Activated T-helper 2 cell treated with anti-CD3 and anti-CD28 coated beads, Interferon-gamma antibody, Interleukin-2, Interleukin-4, amounts not matched to agents 10 μg/mL and 5 μg/mL and 100 μg/mL, durations not matched to agents 14 hours and 24 hours and 36 hours (primary cell): ENCODE measurements at regions not wholly inside any gene's neighbourhood (a gene's known extent, or its start where the extent isn't known, plus 50 kb on each side); places are given as distances from the start of the nearest gene placed in this dataset.
"Not testable (repeated sequence)": the region's sequence is repeated elsewhere in the genome, so short reads cannot be mapped to it uniquely, and the experiment has no call there.

Experiments
- DNase-seq: peaks from one replicate; pipeline ENCODE4 v3.0.0; 2021; ENCODE audit warnings: low spot score
- H3K27ac Mint-ChIP-seq: one replicate; pipeline ENCODE4 v1.8.0; 2021; ENCODE audit warnings: mixed read lengths
- H3K27me3 Mint-ChIP-seq: one replicate; pipeline ENCODE4 v1.8.0; 2021; ENCODE audit warnings: low read depth, mixed read lengths
- H3K36me3 Mint-ChIP-seq: one replicate; pipeline ENCODE4 v1.8.0; 2021; ENCODE audit warnings: low read depth, mixed read lengths
- H3K4me1 Mint-ChIP-seq: one replicate; pipeline ENCODE4 v1.8.0; 2021; ENCODE audit warnings: low read depth, mixed read lengths
- H3K4me3 Mint-ChIP-seq: one replicate; pipeline ENCODE4 v1.8.0; 2021; ENCODE audit warnings: low read depth, mild to moderate bottlenecking, moderate library complexity, mixed read lengths
- H3K9me3 Mint-ChIP-seq: one replicate; pipeline ENCODE4 v1.8.0; 2021; ENCODE audit warnings: mixed read lengths
- intact Hi-C: fragments of 100-400 bp; cut with micrococcal nuclease; formaldehyde crosslinking; loops from one replicate; pipeline ENCODE4 v1.15.1; 2023

DNA sequence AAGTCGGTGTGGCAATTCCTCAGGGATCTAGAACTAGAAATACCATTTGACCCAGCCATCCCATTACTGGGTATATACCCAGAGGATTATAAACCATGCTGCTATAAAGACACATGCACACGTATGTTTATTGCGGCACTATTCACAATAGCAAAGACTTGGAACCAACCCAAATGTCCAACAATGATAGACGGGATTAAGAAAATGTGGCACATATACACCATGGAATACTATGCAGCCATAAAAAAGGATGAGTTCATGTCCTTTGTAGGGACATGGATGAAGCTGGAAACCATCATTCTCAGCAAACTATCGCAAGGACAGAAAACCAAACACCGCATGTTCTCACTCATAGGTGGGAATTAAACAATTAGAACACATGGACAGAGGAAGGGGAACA is 80.6 kb upstream of the ST3GAL5 start:
- H3K9me3 Mint-ChIP-seq: peaks cover 27% of the 10 kb centered on the region
- peaks cover 28% of the 10 kb centered on the region for H3K27me3 Mint-ChIP-seq
- H3K27ac Mint-ChIP-seq, H3K4me1 Mint-ChIP-seq, intact Hi-C loops, H3K4me3 Mint-ChIP-seq, DNase-seq, H3K36me3 Mint-ChIP-seq: not testable (repeated sequence)

GRCh38 chr2:85965770-85966169 is 77.0 kb upstream of the ST3GAL5 start:
- DNase-seq, H3K4me3 Mint-ChIP-seq, intact Hi-C loops, H3K27ac Mint-ChIP-seq, H3K36me3 Mint-ChIP-seq: not testable (repeated sequence)
- peaks cover 11% of the 10 kb centered on the region for H3K4me1 Mint-ChIP-seq
- H3K27me3 Mint-ChIP-seq: peaks cover 11% of the 10 kb centered on the region
- peaks cover 28% of the 10 kb centered on the region for H3K9me3 Mint-ChIP-seq

GRCh38 chr2:85963747-85964418 is 75.1 kb upstream of the ST3GAL5 start:
- intact Hi-C loops, H3K27me3 Mint-ChIP-seq, H3K27ac Mint-ChIP-seq, H3K36me3 Mint-ChIP-seq, DNase-seq, H3K4me3 Mint-ChIP-seq: not testable (repeated sequence)
- H3K4me1 Mint-ChIP-seq: peaks cover 11% of the 10 kb centered on the region
- peaks cover 29% of the 10 kb centered on the region for H3K9me3 Mint-ChIP-seq

- H3K36me3 Mint-ChIP-seq: peaks cover 8% of the 10 kb centered on the region
- peaks cover 29% of the 10 kb centered on the region for H3K9me3 Mint-ChIP-seq
- H3K4me1 Mint-ChIP-seq: peaks cover 11% of the 10 kb centered on the region
- no peak overlapping the region for H3K4me3 Mint-ChIP-seq
- H3K27ac Mint-ChIP-seq: no peak overlapping the region
- no peak for DNase-seq
- intact Hi-C loops: no loop called here
- H3K27me3 Mint-ChIP-seq: peaks cover 9% of the 10 kb centered on the region
These were observed 74.3 kb upstream of the ST3GAL5 start for GRCh38 chr2:85963068-85963467.

- intact Hi-C loops: no loop called here
- Mint-ChIP-seq H3K4me1 (peaks cover 14% of the 10 kb centered on the region), H3K4me3 (no peak overlapping the region)
These were observed 73.0 kb upstream of the ST3GAL5 start for GRCh38 chr2:85961754-85962153.

DNA sequence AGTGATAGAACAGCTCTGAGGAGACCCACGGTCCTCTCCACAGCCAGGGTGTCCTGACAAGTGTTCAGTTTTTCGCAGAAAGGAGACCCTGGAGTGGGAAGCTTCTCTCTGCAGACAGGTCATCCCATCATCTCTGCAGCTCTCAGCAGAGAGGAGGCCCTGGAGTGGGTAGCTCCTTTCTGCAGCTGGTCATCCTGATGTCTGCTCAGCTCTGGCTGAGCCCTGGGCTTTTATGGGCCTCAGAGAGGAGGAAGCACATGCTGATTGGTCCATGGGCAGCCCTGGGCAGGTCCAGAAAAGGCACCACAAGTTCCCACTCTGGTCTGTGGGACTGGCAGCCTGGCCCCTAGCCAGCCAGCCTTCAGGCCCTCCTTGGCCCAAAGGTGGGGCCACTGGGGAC is 72.3 kb upstream of the ST3GAL5 start:
- intact Hi-C loops: no loop called here
- peaks cover 8% of the 10 kb centered on the region for H3K36me3 Mint-ChIP-seq
- no peak overlapping the region for H3K27ac Mint-ChIP-seq
- DNase-seq: no peak
- peaks cover 25% of the 10 kb centered on the region for H3K9me3 Mint-ChIP-seq
- peaks cover 18% of the 10 kb centered on the region for H3K4me1 Mint-ChIP-seq
- no peak overlapping the region for H3K4me3 Mint-ChIP-seq
- H3K27me3 Mint-ChIP-seq: peaks cover 6% of the 10 kb centered on the region

More at GRCh38 chr2:85961754-85962153, 73.0 kb upstream of the ST3GAL5 start:
- Mint-ChIP-seq H3K9me3 (peaks cover 26% of the 10 kb centered on the region), H3K36me3 (peaks cover 8% of the 10 kb centered on the region), H3K27me3 (peaks cover 7% of the 10 kb centered on the region), H3K27ac (no peak overlapping the region)
- DNase-seq: no peak

DNA sequence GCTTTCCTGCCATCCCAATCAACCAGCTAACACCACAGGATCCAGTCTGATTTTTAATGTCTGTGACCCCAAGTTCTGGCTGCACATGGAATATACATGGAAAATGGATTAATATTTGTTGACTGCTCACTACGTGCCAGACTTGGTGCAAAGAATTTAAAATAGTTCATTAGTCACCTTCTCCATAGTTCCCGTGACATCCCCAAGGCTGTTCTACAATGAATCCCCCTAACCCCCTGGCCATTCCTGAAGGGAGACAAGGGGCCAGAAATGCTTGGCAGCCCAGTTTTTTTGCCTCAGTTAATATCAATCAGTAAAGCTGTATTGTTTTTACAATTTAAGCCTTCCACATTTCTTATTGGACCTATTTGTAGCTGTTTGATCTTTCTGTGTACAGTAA is 71.0 kb upstream of the ST3GAL5 start:
- DNase-seq: no peak
- Mint-ChIP-seq H3K36me3 (peaks cover 8% of the 10 kb centered on the region), H3K4me1 (peaks cover 18% of the 10 kb centered on the region), H3K27ac (no peak overlapping the region), H3K9me3 (peaks cover 20% of the 10 kb centered on the region), H3K4me3 (no peak overlapping the region), H3K27me3 (peaks cover 1% of the 10 kb centered on the region)
- intact Hi-C loops: no loop called here

DNA sequence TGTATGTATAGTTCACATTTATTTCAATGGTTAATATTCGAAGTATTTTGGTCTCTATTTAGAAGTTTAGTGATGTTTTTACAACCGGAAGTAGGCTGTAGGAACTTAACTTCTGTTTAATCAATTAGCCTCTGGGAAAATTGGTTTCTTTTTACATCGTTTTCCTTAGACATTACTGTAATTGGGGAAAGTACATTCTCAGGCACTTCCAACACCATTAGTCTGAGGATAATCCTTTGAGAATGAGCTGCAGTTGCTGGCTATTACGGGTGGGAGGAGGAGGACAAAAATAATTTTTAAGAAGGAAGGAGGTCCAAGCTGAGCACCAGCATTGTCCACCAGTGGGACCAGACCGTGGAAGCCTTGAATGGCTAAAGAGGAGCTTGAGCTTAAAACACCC is 70.4 kb upstream of the ST3GAL5 start:
- H3K27ac Mint-ChIP-seq: no peak overlapping the region
- H3K27me3 Mint-ChIP-seq: peaks cover 1% of the 10 kb centered on the region
- peaks cover 18% of the 10 kb centered on the region for H3K4me1 Mint-ChIP-seq
- no peak for DNase-seq
- H3K36me3 Mint-ChIP-seq: peaks cover 8% of the 10 kb centered on the region
- H3K4me3 Mint-ChIP-seq: no peak overlapping the region
- intact Hi-C loops: no loop called here
- peaks cover 18% of the 10 kb centered on the region for H3K9me3 Mint-ChIP-seq

GRCh38 chr2:85958731-85959130 is 69.9 kb upstream of the ST3GAL5 start:
- Mint-ChIP-seq H3K9me3 (peaks cover 18% of the 10 kb centered on the region), H3K27me3 (peaks cover 1% of the 10 kb centered on the region), H3K27ac (no peak overlapping the region), H3K4me3 (no peak overlapping the region), H3K36me3 (peaks cover 8% of the 10 kb centered on the region), H3K4me1 (peaks cover 16% of the 10 kb centered on the region)
- intact Hi-C loops: no loop called here
- no peak for DNase-seq

GRCh38 chr2:85957256-85957655 is 68.5 kb upstream of the ST3GAL5 start:
- H3K27ac Mint-ChIP-seq: no peak overlapping the region
- H3K4me1 Mint-ChIP-seq: peaks cover 12% of the 10 kb centered on the region
- H3K27me3 Mint-ChIP-seq: peaks cover 1% of the 10 kb centered on the region
- DNase-seq: no peak
- intact Hi-C loops: no loop called here
- H3K9me3 Mint-ChIP-seq: peaks cover 8% of the 10 kb centered on the region
- peaks cover 2% of the 10 kb centered on the region for H3K36me3 Mint-ChIP-seq
- no peak overlapping the region for H3K4me3 Mint-ChIP-seq

DNA sequence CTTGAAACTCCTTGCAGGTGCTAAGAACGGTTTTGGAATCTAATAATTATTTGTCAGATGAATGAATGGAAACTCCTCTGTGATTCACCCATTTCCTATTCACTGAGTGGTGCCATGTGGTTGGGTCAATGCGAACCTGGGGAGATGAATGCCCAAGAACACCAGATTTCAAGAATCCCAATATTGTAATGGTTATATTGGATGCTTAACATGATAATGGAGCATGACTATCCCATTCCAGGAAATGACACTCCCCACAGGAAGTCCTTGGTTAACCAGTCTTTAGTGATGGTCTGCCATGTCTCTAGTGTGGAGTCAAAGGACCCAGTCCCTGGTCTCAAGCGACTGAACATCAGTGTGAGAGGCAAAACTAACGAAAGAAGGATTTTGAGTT is 67.9 kb upstream of the ST3GAL5 start:
- H3K27ac Mint-ChIP-seq: no peak overlapping the region
- no peak for DNase-seq
- peaks cover 12% of the 10 kb centered on the region for H3K4me1 Mint-ChIP-seq
- peaks cover 5% of the 10 kb centered on the region for H3K27me3 Mint-ChIP-seq
- intact Hi-C loops: no loop called here
- no peak overlapping the region for H3K4me3 Mint-ChIP-seq
- peaks cover 5% of the 10 kb centered on the region for H3K9me3 Mint-ChIP-seq
- H3K36me3 Mint-ChIP-seq: no peaks in the 10 kb centered on the region

DNA sequence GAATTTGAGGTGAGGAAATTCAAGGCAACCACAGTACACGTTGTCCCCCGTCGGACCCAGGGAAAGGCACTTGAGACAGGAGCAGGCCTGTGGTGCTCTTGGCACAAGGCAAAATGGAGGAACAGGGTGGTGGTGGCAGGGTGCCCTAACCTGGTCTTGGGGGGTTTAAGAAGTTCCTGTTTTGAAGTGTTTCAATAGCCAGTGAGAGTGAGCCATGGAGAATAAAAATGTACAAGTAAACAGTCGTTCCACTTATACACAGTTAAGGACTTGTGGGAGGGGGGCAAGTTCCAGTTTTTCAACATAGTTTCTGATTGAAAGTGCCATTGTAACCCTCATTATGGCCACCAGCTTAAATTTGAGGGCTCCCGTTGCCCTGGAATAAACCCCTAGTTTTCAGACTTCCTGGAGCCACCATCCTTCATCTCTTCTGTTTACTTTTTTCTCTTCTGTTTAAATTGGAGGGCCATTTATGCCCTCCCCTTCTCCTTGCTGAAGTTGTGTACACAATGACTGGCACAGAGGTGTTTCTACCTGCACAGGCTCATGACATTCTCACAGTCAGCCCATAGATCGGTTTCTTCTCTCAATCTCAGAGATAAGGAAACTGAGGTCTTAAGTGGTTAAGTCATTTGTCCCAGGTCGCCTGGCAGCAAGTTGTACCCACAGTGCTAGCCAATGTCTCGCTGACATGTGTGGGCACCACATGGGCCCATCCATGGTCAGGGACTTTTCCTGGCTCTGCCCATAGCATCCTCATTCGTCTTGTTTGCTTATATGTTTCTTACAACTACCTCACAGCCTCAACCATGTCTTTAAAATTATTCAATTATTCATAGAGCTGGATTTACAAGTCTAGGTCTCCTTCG is 66.0 kb upstream of the ST3GAL5 start:
- H3K27ac Mint-ChIP-seq: no peak overlapping the region
- intact Hi-C loops: no loop called here
- DNase-seq: no peak
- peaks cover 12% of the 10 kb centered on the region for H3K4me1 Mint-ChIP-seq
- H3K27me3 Mint-ChIP-seq: peaks cover 7% of the 10 kb centered on the region
- peaks cover 3% of the 10 kb centered on the region for H3K9me3 Mint-ChIP-seq
- no peak overlapping the region for H3K4me3 Mint-ChIP-seq
- H3K36me3 Mint-ChIP-seq: no peaks in the 10 kb centered on the region

DNA sequence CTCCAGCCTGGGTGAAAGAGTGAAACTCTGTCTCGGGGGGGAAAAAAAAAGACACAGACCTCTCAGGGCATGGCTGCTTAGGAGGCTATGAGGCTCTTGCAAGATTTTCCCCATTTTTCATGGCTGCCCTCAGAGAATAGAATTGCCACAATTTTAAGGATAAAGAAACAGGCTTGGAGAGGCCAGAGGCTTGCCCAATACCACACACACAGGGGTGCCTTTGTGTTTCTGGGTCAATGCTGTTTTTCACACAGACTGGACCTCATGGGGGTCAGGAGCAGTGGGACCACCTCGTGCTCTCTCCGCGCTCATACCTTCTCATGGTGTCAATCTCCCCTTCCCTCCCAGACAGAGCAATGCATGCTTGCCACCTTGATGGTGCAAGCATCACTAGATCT is 65.4 kb upstream of the ST3GAL5 start:
- no peak for DNase-seq
- intact Hi-C loops: no loop called here
- Mint-ChIP-seq H3K27ac (no peak overlapping the region), H3K4me3 (no peak overlapping the region), H3K4me1 (peaks cover 12% of the 10 kb centered on the region), H3K27me3 (peaks cover 7% of the 10 kb centered on the region), H3K9me3 (no peaks in the 10 kb centered on the region), H3K36me3 (no peaks in the 10 kb centered on the region)
